ENCODE measurements at regions not wholly inside any gene's neighbourhood (a gene's known extent, or its start where the extent isn't known, plus 50 kb on each side); places are given as distances from the start of the nearest gene placed in this dataset.

- 61 to 64% methylated on average over 2 of the region's 2 CpGs for WGBS, 2 donors
- no peak for DNase-seq (ENCODE audit: low spot score in 2 of 2)
Measured at GRCh38 chr13:61700620-61701019, 285.0 kb upstream of the PCDH20 start.

GRCh38 chr13:61700181-61700580, 284.5 kb upstream of the PCDH20 start:
- H3K4me3 ChIP-seq = no peak overlapping the region
- no peaks in the 10 kb centered on the region for H3K9me3 ChIP-seq
- 62 to 64% methylated on average over 4 of the region's 4 CpGs for WGBS, 2 donors
- TF ChIP-seq EP300 (IDR thresholded peaks at IDR 0.05) (no peak), POLR2A (IDR thresholded peaks at IDR 0.05) (no peak), CTCF (IDR thresholded peaks at IDR 0.05) (no peak)
- H3K27ac ChIP-seq = no peak overlapping the region
- DNase-seq (ENCODE audit: low spot score in 2 of 2) = no peak
- H3K4me1 ChIP-seq = no peaks in the 10 kb centered on the region
- no peaks in the 10 kb centered on the region for H3K27me3 ChIP-seq
- H3K36me3 ChIP-seq = no peaks in the 10 kb centered on the region

More at GRCh38 chr13:61700620-61701019, 285.0 kb upstream of the PCDH20 start:
- Histone ChIP-seq H3K36me3 (no peaks in the 10 kb centered on the region), H3K27ac (no peak overlapping the region), H3K27me3 (no peaks in the 10 kb centered on the region), H3K4me1 (no peaks in the 10 kb centered on the region), H3K4me3 (no peak overlapping the region), H3K9me3 (no peaks in the 10 kb centered on the region)
- TF ChIP-seq POLR2A (IDR thresholded peaks at IDR 0.05) = no peak
- no peak for TF ChIP-seq EP300 (IDR thresholded peaks at IDR 0.05)
- TF ChIP-seq CTCF (IDR thresholded peaks at IDR 0.05) = no peak

- no peaks in the 10 kb centered on the region for H3K36me3 ChIP-seq
- H3K9me3 ChIP-seq = no peaks in the 10 kb centered on the region
- WGBS, 2 donors = 50 to 59% methylated on average over 5 of the region's 5 CpGs
- DNase-seq (ENCODE audit: low spot score in 2 of 2) = no peak
- no peak overlapping the region for H3K4me3 ChIP-seq
- H3K27me3 ChIP-seq = no peaks in the 10 kb centered on the region
- no peak overlapping the region for H3K27ac ChIP-seq
- TF ChIP-seq POLR2A (IDR thresholded peaks at IDR 0.05) = no peak
- no peaks in the 10 kb centered on the region for H3K4me1 ChIP-seq
Measured at GRCh38 chr13:61696676-61697075, 281.0 kb upstream of the PCDH20 start.

GRCh38 chr13:61695147-61695546, 279.5 kb upstream of the PCDH20 start:
- WGBS, 2 donors = 87 to 92% methylated on average over 2 of the region's 2 CpGs
- Histone ChIP-seq H3K27me3 (no peaks in the 10 kb centered on the region), H3K9me3 (no peaks in the 10 kb centered on the region), H3K4me3 (no peak overlapping the region), H3K4me1 (no peaks in the 10 kb centered on the region), H3K36me3 (no peaks in the 10 kb centered on the region), H3K27ac (no peak overlapping the region)
- DNase-seq (ENCODE audit: low spot score in 2 of 2) = no peak
- TF ChIP-seq POLR2A (IDR thresholded peaks at IDR 0.05) (no peak), EP300 (IDR thresholded peaks at IDR 0.05) (no peak), CTCF (IDR thresholded peaks at IDR 0.05) (no peak)

- Histone ChIP-seq H3K27ac (no peak overlapping the region), H3K27me3 (no peaks in the 10 kb centered on the region), H3K36me3 (no peaks in the 10 kb centered on the region), H3K4me1 (no peaks in the 10 kb centered on the region), H3K4me3 (no peak overlapping the region), H3K9me3 (no peaks in the 10 kb centered on the region)
- DNase-seq (ENCODE audit: low spot score in 2 of 2) = no peak
- TF ChIP-seq EP300 (IDR thresholded peaks at IDR 0.05) (no peak), CTCF (IDR thresholded peaks at IDR 0.05) (no peak), POLR2A (IDR thresholded peaks at IDR 0.05) (no peak)
Measured at GRCh38 chr13:61692691-61693090, 277.0 kb upstream of the PCDH20 start.

- H3K36me3 ChIP-seq = no peaks in the 10 kb centered on the region
- WGBS, 2 donors = 56 to 61% methylated on average over 2 of the region's 2 CpGs
- DNase-seq (ENCODE audit: low spot score in 2 of 2) = no peak
- no peaks in the 10 kb centered on the region for H3K9me3 ChIP-seq
- H3K4me3 ChIP-seq = no peak overlapping the region
- H3K27me3 ChIP-seq = no peaks in the 10 kb centered on the region
- no peak overlapping the region for H3K27ac ChIP-seq
- no peaks in the 10 kb centered on the region for H3K4me1 ChIP-seq
- no peak for TF ChIP-seq CTCF (IDR thresholded peaks at IDR 0.05)
- no peak for TF ChIP-seq POLR2A (IDR thresholded peaks at IDR 0.05)
- no peak for TF ChIP-seq EP300 (IDR thresholded peaks at IDR 0.05)
Measured at GRCh38 chr13:61685682-61686012, 270.0 kb upstream of the PCDH20 start.
